GM10266 (cell line): ENCODE measurements at regions not wholly inside any gene's neighbourhood (a gene's known extent, or its start where the extent isn't known, plus 50 kb on each side); places are given as distances from the start of the nearest gene placed in this dataset.

Experiments used
- DNase-seq: peaks from one replicate; pipeline ENCODE4 v3.0.0; 2012; ENCODE audit errors: extremely low spot score
- TF ChIP-seq, protein P1 (sequence below): IDR thresholded peaks from 2 replicates; pipeline ENCODE4 v1.5.1; 2012; ENCODE audit warnings: mild to moderate bottlenecking, low read depth; ENCODE audit not compliant: control insufficient read depth, insufficient read depth; ENCODE audit errors: missing control alignments

DNA sequence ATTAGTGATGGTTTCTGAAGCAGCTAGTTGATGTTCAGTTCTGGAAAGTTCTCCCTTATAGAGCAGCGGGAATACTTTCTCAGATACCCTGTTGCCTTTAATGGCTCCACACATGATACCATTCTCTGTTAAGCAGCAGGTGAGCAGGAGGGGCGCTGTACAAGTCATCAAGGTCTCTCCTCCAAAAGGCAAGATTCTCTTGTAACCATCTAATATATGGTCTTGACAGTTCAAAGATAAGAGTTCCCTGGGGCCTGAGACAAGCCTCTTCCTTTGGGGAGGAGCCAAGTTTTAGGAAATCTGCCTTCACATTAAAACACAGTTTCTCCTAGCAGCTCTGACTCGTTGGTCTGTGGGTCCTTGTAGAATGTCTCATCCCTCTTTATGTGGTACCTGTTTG is 258.2 kb downstream of the QKI start:
- no peak for DNase-seq
- TF ChIP-seq, protein P1, sequence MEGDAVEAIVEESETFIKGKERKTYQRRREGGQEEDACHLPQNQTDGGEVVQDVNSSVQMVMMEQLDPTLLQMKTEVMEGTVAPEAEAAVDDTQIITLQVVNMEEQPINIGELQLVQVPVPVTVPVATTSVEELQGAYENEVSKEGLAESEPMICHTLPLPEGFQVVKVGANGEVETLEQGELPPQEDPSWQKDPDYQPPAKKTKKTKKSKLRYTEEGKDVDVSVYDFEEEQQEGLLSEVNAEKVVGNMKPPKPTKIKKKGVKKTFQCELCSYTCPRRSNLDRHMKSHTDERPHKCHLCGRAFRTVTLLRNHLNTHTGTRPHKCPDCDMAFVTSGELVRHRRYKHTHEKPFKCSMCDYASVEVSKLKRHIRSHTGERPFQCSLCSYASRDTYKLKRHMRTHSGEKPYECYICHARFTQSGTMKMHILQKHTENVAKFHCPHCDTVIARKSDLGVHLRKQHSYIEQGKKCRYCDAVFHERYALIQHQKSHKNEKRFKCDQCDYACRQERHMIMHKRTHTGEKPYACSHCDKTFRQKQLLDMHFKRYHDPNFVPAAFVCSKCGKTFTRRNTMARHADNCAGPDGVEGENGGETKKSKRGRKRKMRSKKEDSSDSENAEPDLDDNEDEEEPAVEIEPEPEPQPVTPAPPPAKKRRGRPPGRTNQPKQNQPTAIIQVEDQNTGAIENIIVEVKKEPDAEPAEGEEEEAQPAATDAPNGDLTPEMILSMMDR: no peak

- TF ChIP-seq, protein P1: no peak
- DNase-seq: no peak
Measured at GRCh38 chr6:163671791-163672190, 257.3 kb downstream of the QKI start.

GRCh38 chr6:163671355-163671754 is 256.8 kb downstream of the QKI start:
- TF ChIP-seq, protein P1: no peak
- no peak for DNase-seq

DNA sequence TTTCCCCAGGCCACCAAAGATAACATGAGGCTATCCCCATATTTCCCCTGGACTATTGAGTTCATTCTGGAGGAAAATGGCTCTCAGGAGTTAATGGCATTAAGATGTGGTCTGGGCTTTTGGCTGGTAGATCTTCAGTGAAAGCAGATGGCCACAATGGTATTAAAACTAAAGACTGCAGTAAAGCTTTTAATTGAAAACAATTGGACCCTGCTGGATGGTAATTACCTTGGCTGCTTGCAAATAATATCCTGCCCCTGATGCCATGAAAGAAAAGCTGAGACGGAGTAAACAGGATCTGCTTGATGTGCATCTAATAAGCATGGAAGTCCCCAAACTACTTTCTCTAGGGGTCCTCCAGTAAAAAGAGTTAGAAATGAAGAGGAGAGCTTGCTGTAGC is 255.8 kb downstream of the QKI start:
- TF ChIP-seq, protein P1: no peak
- DNase-seq: no peak

GRCh38 chr6:163668061-163668426 is 253.5 kb downstream of the QKI start:
- TF ChIP-seq, protein P1: no peak
- no peak for DNase-seq

- TF ChIP-seq, protein P1: no peak
- DNase-seq: peak; percentile 84
Measured at GRCh38 chr6:163667372-163668060, 253.0 kb downstream of the QKI start.

DNA sequence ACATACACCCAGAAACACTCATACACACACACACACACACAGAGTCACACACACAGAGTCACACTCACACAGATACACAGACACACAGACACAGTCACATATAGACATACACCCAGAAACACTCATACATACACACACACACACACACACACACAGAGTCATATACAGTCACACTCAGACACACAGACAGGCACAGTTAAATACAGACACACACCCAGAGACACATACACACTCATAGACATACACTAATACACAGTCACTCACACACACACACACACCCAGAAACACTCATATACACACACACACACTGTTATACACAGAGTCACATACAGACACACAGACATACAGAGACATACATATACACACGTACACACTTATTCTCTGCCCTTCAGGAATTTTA is 250.9 kb downstream of the QKI start:
- TF ChIP-seq, protein P1: no peak
- DNase-seq: no peak
